Esophagus squamous epithelium (tissue), 5 donors: ENCODE measurements at regions not wholly inside any gene's neighbourhood (a gene's known extent, or its start where the extent isn't known, plus 50 kb on each side); places are given as distances from the start of the nearest gene placed in this dataset.

Source experiments
- DNase-seq: peaks from one replicate; lab custom pipeline; 2025; lab: John Stamatoyannopoulos, UW
- H3K27ac ChIP-seq, 4 donors: fragments of 200-600 bp; sonication (generic); one replicate each; pipeline ENCODE4 v1.5.1; 2016 to 2019; ENCODE audit warnings: mild to moderate bottlenecking in 1 of 4
- H3K27me3 ChIP-seq, 4 donors: fragments of 200-600 bp; sonication (generic); 1 replicate in 3 of 4; 2 replicates in 1 of 4; pipeline versions ENCODE4 v1.5.1 to v1.6.0; 2017 to 2021; ENCODE audit warnings: antibody characterized with exemption in 1 of 4
- H3K36me3 ChIP-seq, 3 donors: fragments of 200-600 bp; sonication (generic); one replicate each; pipeline ENCODE4 v1.5.1; 2016 to 2019
- H3K4me1 ChIP-seq, 3 donors: fragments of 200-600 bp; sonication (generic); one replicate each; pipeline ENCODE4 v1.5.1; 2017 to 2019
- H3K4me3 ChIP-seq, 4 donors: fragments of 200-600 bp; sonication (generic); 1 replicate in 3 of 4; 2 replicates in 1 of 4; pipeline ENCODE4 v1.5.1; 2016 to 2019; ENCODE audit warnings: mild to moderate bottlenecking in 2 of 4, moderate library complexity in 1 of 4
- H3K9me3 ChIP-seq, 3 donors: fragments of 200-600 bp; sonication (generic); one replicate each; pipeline ENCODE4 v1.5.1; 2016 to 2019
- CTCF ChIP-seq, 6 experiments: fragments of 450-650 bp in 4 of 6; fragments of 200-600 bp in 2 of 6; sonication (generic) in 2 of 6; IDR thresholded peaks; one replicate each; pipeline ENCODE4 v1.5.1; 2016 to 2019; ENCODE audit warnings: antibody characterized with exemption in 6 of 6, mild to moderate bottlenecking in 4 of 6, moderate library complexity in 4 of 6
- POLR2A ChIP-seq, 4 donors: fragments of 450-650 bp; IDR thresholded peaks; one replicate each; pipeline ENCODE4 v1.6.1; 2017; ENCODE audit warnings: antibody characterized with exemption in 4 of 4, mild to moderate bottlenecking in 4 of 4, moderate library complexity in 3 of 4
- WGBS, 2 donors: methylation state at CpG; one replicate each; pipeline ENCODE4 v1.1.5; 2018; 5-methylcytosine and 5-hydroxymethylcytosine counted together
- intact Hi-C: fragments of 100-400 bp; cut with DNase I; formaldehyde crosslinking; loops from one replicate; pipeline ENCODE4 v1.15.0; 2022
- donor health status: DM: yes; HTN: yes; CAD: no.

- Histone ChIP-seq H3K27me3 (no peaks in the 10 kb centered on the region), H3K27ac (no peak overlapping the region), H3K36me3 (no peaks in the 10 kb centered on the region), H3K4me3 (no peak overlapping the region), H3K4me1 (peaks cover 0 to 2% (median 0%) of the 10 kb centered on the region in 3 donors), H3K9me3 (no peaks in the 10 kb centered on the region)
- WGBS, 2 donors, result 59 to 76% methylated on average over 2 to 4 of the region's 4 CpGs
- no peak for DNase-seq
- no peak for TF ChIP-seq POLR2A (IDR thresholded peaks at IDR 0.05)
- TF ChIP-seq CTCF (IDR thresholded peaks at IDR 0.05), result no peak
- intact Hi-C loops, result no loop called here
These were observed 119.7 kb upstream of the LMO4 start for GRCh38 chr1:87208931-87209330.

- Histone ChIP-seq H3K27ac (no peak overlapping the region), H3K9me3 (peaks cover 0 to 2% (median 0%) of the 10 kb centered on the region in 3 donors), H3K4me1 (no peaks in the 10 kb centered on the region), H3K27me3 (no peaks in the 10 kb centered on the region), H3K4me3 (no peak overlapping the region), H3K36me3 (no peaks in the 10 kb centered on the region)
- no peak for DNase-seq
- intact Hi-C loops, result no loop called here
- WGBS, 2 donors, result 87 to 100% methylated on average over 2 to 3 of the region's 3 CpGs
- TF ChIP-seq POLR2A (IDR thresholded peaks at IDR 0.05) (no peak), CTCF (IDR thresholded peaks at IDR 0.05) (no peak)
These were observed 118.5 kb upstream of the LMO4 start for GRCh38 chr1:87210151-87210550.

- Histone ChIP-seq H3K4me1 (no peaks in the 10 kb centered on the region), H3K9me3 (peaks cover 0 to 14% (median 0%) of the 10 kb centered on the region in 3 donors), H3K4me3 (no peak overlapping the region), H3K36me3 (no peaks in the 10 kb centered on the region), H3K27ac (no peak overlapping the region), H3K27me3 (no peaks in the 10 kb centered on the region)
- no peak for DNase-seq
- no peak for TF ChIP-seq CTCF (IDR thresholded peaks at IDR 0.05)
- TF ChIP-seq POLR2A (IDR thresholded peaks at IDR 0.05), result no peak
- 67 to 75% methylated on average over 6 of the region's 6 CpGs for WGBS, 2 donors
- intact Hi-C loops, result no loop called here
These were observed 116.1 kb upstream of the LMO4 start for GRCh38 chr1:87212431-87213134.

DNA sequence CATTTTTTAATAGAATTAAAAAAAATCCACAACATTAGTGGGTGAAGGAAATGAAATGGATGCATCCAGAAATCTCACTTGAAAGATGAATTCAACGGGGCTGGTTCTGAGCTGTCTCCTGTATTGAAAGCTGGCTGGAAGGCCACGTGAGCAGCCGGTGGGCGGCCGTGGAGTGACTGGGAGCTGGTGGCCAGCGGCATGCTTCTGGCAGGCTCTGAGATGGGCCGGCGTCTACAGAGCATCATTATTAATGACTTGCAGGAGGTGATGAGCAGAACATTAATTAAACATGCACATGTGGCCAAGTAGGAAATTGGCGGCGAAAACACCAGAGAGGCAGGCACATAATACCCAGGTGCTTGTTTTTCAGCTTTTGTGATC is 115.6 kb upstream of the LMO4 start:
- Histone ChIP-seq H3K4me3 (no peak overlapping the region), H3K27ac (no peak overlapping the region), H3K27me3 (no peaks in the 10 kb centered on the region), H3K36me3 (no peaks in the 10 kb centered on the region), H3K9me3 (peaks cover 0 to 14% (median 0%) of the 10 kb centered on the region in 3 donors), H3K4me1 (no peaks in the 10 kb centered on the region)
- DNase-seq, result no peak
- 88 to 92% methylated on average over 4 to 10 of the region's 10 CpGs for WGBS, 2 donors
- TF ChIP-seq CTCF (IDR thresholded peaks at IDR 0.05), result no peak
- TF ChIP-seq POLR2A (IDR thresholded peaks at IDR 0.05), result no peak
- intact Hi-C loops, result no loop called here

DNA sequence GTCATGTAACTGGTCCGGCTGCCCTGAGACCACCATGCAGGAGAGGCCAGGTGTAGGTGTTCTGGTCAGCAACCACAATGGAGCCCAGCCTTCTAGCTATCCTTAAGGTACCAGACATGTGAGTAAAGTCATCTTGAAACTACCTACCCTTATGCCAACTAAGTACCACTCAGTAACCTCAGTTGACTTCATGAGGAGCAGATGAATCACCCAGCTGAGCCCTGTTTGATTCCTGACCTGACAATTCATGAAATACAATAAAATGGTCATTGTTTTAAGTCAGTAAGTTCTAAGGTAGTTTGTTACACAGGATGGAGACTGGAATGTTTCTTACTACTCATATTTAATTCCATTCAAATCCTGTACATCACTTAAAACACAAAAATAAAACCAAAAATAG is 113.1 kb upstream of the LMO4 start:
- peaks cover 0 to 14% (median 0%) of the 10 kb centered on the region in 3 donors for H3K9me3 ChIP-seq
- TF ChIP-seq CTCF (IDR thresholded peaks at IDR 0.05) (no peak), POLR2A (IDR thresholded peaks at IDR 0.05) (no peak)
- no peak overlapping the region for H3K4me3 ChIP-seq
- no peak for DNase-seq
- H3K27ac ChIP-seq, result no peak overlapping the region
- H3K36me3 ChIP-seq, result no peaks in the 10 kb centered on the region
- H3K4me1 ChIP-seq, result peaks cover 0 to 6% (median 0%) of the 10 kb centered on the region in 3 donors
- intact Hi-C loops, result no loop called here
- no peaks in the 10 kb centered on the region for H3K27me3 ChIP-seq
- 100% methylated on average over 1 of the region's 1 CpG for WGBS, 2 donors
